NCI-H226 (cell line): ENCODE measurements at regions not wholly inside any gene's neighbourhood (a gene's known extent, or its start where the extent isn't known, plus 50 kb on each side); places are given as distances from the start of the nearest gene placed in this dataset.

Experiments used
- DNase-seq: peaks from one replicate; pipeline ENCODE4 v3.0.0-alpha.2; 2015

- DNase-seq: no peak
These were observed 102.2 kb upstream of the NKX1-1 start for GRCh38 chr4:1508161-1509160.

- DNase-seq: no peak
These were observed 100.9 kb upstream of the NKX1-1 start for GRCh38 chr4:1506956-1507721.

- DNase-seq: no peak
These were observed 99.5 kb upstream of the NKX1-1 start for GRCh38 chr4:1505511-1506460.

- DNase-seq: no peak
These were observed 98.6 kb upstream of the NKX1-1 start for GRCh38 chr4:1504595-1505500.

- no peak for DNase-seq
These were observed 97.6 kb upstream of the NKX1-1 start for GRCh38 chr4:1503583-1504471.

GRCh38 chr4:1502976-1503375 lies 96.7 kb upstream of the NKX1-1 start:
- no peak for DNase-seq

GRCh38 chr4:1502501-1502886 lies 96.3 kb upstream of the NKX1-1 start:
- DNase-seq: no peak

GRCh38 chr4:1501754-1502500 lies 95.7 kb upstream of the NKX1-1 start:
- DNase-seq: no peak

- DNase-seq: no peak
These were observed 94.9 kb upstream of the NKX1-1 start for GRCh38 chr4:1500966-1501753.

- DNase-seq: no peak
These were observed 94.2 kb upstream of the NKX1-1 start for GRCh38 chr4:1500231-1500965.

GRCh38 chr4:1499465-1499864 lies 93.2 kb upstream of the NKX1-1 start:
- no peak for DNase-seq

GRCh38 chr4:1497189-1497801 lies 91.1 kb upstream of the NKX1-1 start:
- DNase-seq: no peak

- DNase-seq: no peak
These were observed 89.9 kb upstream of the NKX1-1 start for GRCh38 chr4:1496116-1496642.

- no peak for DNase-seq
These were observed 89.3 kb upstream of the NKX1-1 start for GRCh38 chr4:1495416-1496115.

- no peak for DNase-seq
These were observed 88.4 kb upstream of the NKX1-1 start for GRCh38 chr4:1494416-1495315.
